ENCODE measurements at regions not wholly inside any gene's neighbourhood (a gene's known extent, or its start where the extent isn't known, plus 50 kb on each side); places are given as distances from the start of the nearest gene placed in this dataset.

- no peak for TF ChIP-seq E2F6 (IDR thresholded peaks at IDR 0.05; ENCODE audit: borderline replicate concordance in 1 of 2, extremely low read depth in 1 of 2, insufficient read depth in 1 of 2, insufficient read length in 1 of 2, low read depth in 1 of 2, low read length in 1 of 2, poor library complexity in 1 of 2, severe bottlenecking in 1 of 2)
- no peak for TF ChIP-seq CHD2 (IDR thresholded peaks at IDR 0.05; ENCODE audit: low read depth, low read length)
- no peak for TF ChIP-seq GATAD2A (IDR thresholded peaks at IDR 0.05)
- no peak for TF ChIP-seq CTCF (IDR thresholded peaks at IDR 0.05 in 2 of 3, conservative IDR thresholded peaks at IDR 0.05 in 1 of 3; ENCODE audit: insufficient read depth in 2 of 3, low read depth in 1 of 3, low read length in 3 of 3)
- no peak for TF ChIP-seq BHLHE40 (IDR thresholded peaks at IDR 0.05; ENCODE audit: low read length)
- no peak for TF ChIP-seq SMAD4 (CRISPR knock-in tag; conservative IDR thresholded peaks at IDR 0.05)
- no peak for TF ChIP-seq IRF2 (CRISPR knock-in tag; IDR thresholded peaks at IDR 0.05)
- TF ChIP-seq XRCC4 (IDR thresholded peaks at IDR 0.05; ENCODE audit: extremely low read depth, insufficient read depth, insufficient read length) = no peak
- no peak for TF ChIP-seq MAZ (CRISPR knock-in tag; conservative IDR thresholded peaks at IDR 0.05 in 1 of 2, IDR thresholded peaks at IDR 0.05 in 1 of 2)
Measured at GRCh38 chr3:83625261-83625660, 1333.5 kb upstream of the CADM2 start.

All from K562 (cell line).